NCI-H446 (cell line): ENCODE measurements at regions not wholly inside any gene's neighbourhood (a gene's known extent, or its start where the extent isn't known, plus 50 kb on each side); places are given as distances from the start of the nearest gene placed in this dataset.
A peak's percentile ranks its signal among the peaks of the same experiment; 100 is the strongest.

Experiments
- DNase-seq, 2 experiments: peaks; one replicate each; lab custom pipeline; 2025; lab: John Stamatoyannopoulos, UW

GRCh38 chr20:56957737-56958553 is 308.5 kb downstream of the BMP7 start:
- DNase-seq: peak in 1 of 2 experiments; percentile 46

DNA sequence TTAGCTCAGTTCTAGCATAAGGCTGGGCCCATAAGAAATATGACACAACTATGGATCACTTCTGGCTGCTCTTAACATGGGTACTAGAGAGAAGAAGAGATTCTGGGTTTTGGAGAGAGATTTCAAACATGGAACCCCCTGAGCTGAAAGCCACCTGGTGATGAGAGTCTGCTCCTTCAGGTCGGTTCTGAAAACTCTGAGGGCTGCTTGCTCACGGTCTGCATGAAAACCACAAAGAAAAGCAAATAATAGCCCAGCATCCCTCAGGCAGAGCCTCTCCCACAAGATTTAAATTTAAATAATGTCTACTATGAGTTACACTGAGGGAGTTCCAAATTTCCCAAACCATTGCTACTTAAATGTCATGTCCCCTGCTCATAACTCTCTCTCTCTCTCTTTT is 301.5 kb downstream of the BMP7 start:
- no peak for DNase-seq

DNA sequence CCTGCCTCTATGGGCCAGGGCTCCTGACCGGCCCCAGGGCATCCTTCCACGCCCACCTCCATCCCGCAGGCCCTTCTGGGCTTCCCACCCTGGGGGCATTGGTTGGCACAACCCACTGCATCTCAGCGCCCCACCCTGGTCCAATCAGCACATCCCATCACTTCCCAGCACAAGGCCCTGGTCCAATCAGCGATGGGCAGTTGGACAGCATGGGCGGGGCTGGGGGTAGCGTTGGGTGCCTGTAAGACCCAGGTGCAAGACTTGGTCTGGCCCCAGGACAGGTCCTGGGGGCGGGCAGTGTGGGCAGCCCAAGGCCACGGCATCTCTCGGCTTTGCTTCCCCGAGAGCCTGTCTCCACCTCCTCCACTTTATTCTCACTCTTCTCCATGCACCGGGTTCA is 298.5 kb downstream of the BMP7 start:
- no peak for DNase-seq

GRCh38 chr20:56968376-56969048 is 297.9 kb downstream of the BMP7 start:
- DNase-seq: no peak

DNA sequence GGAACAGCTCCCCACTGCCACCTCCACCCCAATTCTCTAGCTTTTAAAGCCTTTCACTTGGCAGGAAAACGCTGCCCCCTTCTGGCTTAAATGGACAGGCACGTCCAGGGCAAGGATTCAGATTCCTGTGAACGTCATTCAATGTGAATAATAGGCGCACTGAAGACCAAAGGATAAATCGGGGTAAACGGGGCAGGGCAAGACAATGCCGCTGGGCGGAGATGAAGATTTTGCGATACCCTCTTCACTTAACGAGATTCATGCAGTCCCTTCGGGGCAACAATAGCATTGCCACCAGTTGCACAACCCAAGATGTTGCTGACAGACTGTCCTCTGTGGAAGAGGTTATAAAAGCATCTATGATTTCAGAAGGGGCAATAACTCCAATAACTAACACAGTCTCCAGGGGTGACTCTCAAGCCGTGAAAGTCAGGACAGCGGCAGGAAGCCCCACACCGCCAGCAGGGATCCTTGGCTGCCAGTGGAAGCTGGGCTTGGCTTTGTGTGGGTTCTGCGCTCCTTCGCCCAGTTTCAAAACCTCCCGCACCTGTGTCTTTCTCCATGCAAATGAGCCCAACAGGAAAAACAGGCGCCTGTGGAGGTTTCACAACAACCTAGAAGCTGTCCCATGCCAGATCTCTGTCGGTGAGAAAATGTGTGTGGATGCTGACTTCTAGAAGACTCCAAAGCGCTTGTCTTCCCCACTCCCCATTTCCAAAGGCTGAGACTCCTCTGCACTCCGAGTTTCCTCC is 291.8 kb downstream of the BMP7 start:
- no peak for DNase-seq

GRCh38 chr20:56975838-56976237 is 290.6 kb downstream of the BMP7 start:
- DNase-seq: no peak

DNA sequence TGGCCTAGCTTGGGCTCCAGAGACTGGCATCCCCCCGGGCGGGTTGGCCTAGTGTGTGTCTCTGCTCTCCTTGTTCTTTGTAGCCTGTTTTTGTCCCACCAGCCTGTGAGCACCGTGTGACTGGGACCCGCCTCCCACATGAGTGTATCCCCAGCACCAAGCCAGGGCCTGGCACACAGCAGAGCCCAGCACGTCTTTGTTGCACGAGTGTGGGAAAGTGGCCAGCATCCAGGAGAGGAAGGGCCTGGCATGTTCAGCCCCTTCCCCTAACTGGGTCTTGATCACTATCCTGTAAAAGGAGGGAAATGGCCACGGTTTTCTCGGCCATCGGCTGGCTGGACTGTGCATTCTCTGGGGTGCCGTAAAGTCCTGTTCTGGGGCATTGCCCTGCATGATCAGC is 290.1 kb downstream of the BMP7 start:
- DNase-seq: no peak

- DNase-seq: no peak
These were observed 288.0 kb downstream of the BMP7 start for GRCh38 chr20:56978475-56978874.

DNA sequence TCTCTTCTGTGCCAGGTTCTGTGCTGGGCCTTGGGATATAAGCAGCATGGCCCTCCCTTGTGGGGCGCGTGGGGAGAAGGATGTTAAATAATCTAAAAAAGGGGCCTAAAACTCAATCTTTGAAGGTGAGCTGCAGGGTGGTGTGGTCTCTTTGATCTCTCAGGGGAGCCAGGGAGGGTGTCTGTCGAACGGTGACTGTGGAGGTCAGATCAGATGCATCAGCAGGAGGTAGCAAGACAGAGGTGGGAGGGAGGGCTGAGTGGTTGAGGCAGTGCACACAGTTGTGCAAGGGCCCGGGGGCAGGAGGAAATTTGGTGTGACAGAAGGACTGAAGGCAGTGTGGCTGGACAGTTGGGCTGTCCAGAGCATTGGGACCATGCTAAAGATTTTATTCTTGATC is 287.3 kb downstream of the BMP7 start:
- DNase-seq: no peak

DNA sequence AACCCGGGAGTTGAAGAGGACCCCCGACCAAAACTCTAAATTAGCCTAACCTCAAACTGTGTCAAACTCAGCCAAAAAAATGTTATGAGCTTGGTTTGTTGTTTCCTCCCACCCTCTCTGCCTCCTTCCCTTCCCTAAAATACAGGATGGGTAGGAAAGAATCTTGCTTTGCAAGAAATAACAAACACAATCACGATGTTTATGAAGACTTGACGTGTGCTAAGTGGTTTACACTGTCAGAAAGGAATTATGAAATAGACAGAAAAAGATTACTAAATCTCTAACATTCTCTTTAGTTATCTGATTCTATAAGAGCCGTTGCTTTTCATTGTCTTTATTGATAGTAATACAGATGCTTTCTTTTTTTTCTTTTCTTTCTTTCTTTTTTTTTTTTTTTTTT is 285.1 kb downstream of the BMP7 start:
- no peak for DNase-seq

- DNase-seq: no peak
These were observed 282.6 kb downstream of the BMP7 start for GRCh38 chr20:56983813-56984212.

DNA sequence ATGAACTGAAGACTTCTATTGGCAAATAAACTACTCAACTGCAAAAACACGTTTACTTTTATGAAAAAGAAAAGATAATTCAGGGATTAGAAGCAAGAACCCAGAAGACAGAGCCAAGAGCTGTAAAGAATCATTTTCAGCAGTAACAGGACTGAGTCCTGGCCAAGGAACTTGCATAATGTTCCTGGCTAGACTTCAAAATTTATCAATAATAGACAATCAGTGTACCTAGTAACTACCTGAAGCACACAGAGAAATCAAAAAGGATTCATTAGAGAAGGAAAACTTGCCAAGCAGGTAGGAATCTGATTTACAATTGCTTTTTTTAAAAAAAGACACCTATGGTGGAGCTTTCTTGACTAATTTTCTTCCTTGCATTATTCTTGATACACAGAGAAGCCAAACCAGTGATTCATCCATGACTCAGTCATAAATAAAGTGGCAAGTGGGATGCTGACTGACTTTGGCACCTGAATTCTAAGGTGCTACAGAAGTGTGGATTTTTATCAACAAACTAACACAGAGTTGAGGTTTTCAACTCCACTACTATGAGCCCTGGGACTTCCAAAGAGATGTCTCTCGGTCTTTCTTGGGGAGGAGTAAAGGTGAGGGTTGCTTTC is 281.3 kb downstream of the BMP7 start:
- DNase-seq: no peak

DNA sequence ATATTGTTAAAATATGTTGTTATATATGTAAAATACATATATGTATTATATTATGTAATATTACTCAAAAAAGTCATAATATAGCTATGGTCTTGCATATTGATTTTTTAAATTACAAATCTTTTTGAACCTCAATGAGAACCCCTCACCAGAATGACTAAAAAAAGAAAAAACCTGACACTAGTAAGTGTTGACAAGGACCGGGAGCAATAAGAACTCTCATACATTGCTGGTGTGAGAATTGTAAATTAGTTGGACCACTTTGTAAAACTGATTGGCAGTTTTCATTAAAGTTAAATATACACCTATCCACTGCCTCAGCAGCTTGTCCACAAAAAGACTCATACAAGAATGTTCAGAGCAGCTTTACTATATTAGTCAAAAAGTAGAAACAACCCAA is 280.0 kb downstream of the BMP7 start:
- no peak for DNase-seq

DNA sequence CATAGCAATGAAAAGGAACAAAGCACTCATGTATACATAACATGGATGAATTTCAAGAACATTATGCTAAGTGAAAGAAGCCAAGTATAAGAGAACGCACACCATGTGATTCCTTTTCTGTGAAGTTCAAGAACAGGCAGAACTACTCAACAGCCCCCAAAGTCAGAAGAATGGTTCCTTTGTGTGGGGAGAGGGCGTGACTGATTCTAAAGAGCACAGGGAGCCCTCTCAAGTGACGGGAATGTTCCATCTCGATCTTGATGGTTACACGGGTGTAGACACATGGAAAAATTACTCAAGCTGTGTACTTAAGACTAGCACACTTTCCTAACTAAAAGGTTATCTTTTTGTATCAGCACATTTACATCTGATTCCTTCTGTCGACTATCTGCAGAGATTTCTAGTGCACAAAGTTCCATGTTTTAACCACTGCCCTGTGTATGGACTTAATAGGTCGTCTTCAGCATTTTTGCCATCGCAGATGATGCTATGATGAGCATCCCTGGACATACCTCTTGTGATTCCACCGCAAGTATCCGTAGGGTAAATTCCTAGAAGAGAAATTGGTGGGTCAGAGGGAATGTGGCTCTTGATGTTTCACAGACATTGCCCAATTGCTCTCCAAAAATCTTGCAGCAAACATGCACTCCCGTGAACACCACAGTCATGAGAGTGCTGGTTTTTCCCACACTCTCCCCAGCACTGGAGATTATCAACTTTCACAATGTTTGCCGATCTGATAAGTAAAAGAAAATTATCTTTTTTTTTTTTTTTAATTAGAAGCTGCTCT is 279.3 kb downstream of the BMP7 start:
- DNase-seq: no peak

DNA sequence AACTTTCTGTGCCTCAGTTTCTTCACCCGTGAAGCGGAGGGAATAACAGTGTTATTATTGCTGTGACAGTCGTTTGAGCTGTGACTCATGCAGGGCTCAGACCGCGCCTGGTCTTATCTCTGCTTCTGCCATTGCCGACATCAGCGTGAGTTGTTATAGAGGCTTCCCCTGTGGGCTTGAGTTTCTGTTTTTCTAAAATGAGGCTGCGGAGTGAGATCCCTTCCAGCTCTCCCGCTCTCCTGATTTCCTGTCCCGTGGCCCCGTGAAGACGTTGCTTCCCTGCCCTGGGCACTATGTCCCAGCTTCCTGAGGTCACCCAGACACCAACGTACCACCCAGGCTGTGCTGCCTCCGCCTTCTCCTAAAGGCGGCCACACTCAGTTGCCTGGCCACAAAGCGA is 278.5 kb downstream of the BMP7 start:
- DNase-seq: no peak

DNA sequence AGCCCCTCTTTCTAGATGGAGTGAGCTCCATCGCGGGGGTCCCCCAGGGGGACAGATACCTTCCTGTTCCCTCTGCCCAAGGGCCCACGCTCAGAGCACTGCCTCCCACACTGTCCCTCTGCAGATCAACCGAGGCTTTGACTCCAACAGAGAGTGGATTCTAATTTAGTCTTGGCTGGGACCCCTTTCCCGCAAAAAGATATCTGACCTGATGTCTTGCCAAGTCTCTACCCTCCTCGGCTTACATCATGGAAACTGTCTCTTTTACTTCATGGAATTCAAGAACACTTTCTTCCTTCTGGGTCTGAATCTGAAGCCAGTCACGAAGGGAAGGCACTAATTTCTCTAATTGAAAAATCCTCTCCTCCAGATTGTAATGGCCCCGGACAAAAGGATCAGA is 278.0 kb downstream of the BMP7 start:
- no peak for DNase-seq

- no peak for DNase-seq
These were observed 276.9 kb downstream of the BMP7 start for GRCh38 chr20:56989516-56989915.

DNA sequence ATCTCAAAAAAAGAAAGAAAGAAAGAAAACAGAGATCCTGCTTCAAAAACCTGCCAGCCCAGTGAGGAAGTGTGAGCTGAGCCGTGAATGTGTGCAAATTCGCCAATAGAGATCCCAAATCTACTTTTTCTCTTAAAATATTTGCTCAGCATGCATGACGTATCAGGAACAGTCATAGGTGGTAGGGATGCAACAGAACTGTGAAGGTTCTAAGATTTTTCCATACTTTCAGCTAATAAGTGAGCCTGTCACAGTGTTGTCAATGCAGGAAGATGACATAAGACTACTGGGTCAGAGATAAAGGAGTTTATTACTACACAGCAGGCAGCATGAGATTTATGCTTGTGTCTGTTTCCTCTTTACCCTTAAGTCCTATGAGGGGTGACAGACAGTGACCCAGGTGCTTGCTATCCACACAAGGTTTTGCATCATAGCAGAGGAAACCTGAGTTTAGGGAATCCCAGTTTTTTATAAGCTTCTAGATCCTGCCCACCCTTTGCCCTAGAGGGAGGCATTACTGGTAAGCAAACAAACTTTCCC is 273.4 kb downstream of the BMP7 start:
- DNase-seq: no peak

GRCh38 chr20:56994006-56994405 is 272.4 kb downstream of the BMP7 start:
- DNase-seq: no peak

GRCh38 chr20:56995149-56995548 is 271.3 kb downstream of the BMP7 start:
- no peak for DNase-seq

- DNase-seq: no peak
These were observed 270.8 kb downstream of the BMP7 start for GRCh38 chr20:56995635-56996075.
